ENCODE measurements at regions not wholly inside any gene's neighbourhood (a gene's known extent, or its start where the extent isn't known, plus 50 kb on each side); places are given as distances from the start of the nearest gene placed in this dataset.

DNA sequence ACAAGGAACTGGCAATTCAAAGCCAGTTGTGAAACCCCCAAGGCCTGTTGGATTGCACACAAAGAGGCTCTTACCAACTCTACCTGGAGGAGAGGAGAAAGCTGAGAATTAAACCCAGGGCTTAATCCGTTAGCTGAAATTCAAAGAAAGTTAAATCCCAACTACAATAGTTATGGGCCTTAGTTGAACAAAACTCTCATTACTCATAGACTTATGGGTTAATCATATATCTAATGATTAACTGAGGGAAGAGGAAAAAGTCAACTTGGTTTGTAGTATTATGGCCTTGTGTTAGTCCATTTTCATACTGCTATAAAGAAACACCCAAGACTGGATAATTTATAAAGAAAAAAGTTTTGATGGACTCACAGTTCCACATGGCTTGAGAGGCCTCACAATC, 838.2 kb upstream of the ADGRL2 start:
- Histone ChIP-seq H3K27me3 (ENCODE audit: insufficient read depth, poor library complexity, severe bottlenecking) (no peaks in the 10 kb centered on the region), H3K4me3 (replicated peaks; ENCODE audit: insufficient read depth, low read length) (no peak overlapping the region), H3K27ac (replicated peaks) (no peak overlapping the region)
- TF ChIP-seq, protein P1, sequence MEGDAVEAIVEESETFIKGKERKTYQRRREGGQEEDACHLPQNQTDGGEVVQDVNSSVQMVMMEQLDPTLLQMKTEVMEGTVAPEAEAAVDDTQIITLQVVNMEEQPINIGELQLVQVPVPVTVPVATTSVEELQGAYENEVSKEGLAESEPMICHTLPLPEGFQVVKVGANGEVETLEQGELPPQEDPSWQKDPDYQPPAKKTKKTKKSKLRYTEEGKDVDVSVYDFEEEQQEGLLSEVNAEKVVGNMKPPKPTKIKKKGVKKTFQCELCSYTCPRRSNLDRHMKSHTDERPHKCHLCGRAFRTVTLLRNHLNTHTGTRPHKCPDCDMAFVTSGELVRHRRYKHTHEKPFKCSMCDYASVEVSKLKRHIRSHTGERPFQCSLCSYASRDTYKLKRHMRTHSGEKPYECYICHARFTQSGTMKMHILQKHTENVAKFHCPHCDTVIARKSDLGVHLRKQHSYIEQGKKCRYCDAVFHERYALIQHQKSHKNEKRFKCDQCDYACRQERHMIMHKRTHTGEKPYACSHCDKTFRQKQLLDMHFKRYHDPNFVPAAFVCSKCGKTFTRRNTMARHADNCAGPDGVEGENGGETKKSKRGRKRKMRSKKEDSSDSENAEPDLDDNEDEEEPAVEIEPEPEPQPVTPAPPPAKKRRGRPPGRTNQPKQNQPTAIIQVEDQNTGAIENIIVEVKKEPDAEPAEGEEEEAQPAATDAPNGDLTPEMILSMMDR (IDR thresholded peaks at IDR 0.05; ENCODE audit: insufficient read depth, low read length): no peak
- TF ChIP-seq POLR2AphosphoS5 (IDR thresholded peaks at IDR 0.05; ENCODE audit: low read depth) (no peak), SPI1 (IDR thresholded peaks at IDR 0.05; ENCODE audit: borderline replicate concordance, low read depth) (no peak), GABPA (IDR thresholded peaks at IDR 0.05; ENCODE audit: low read depth) (no peak)
- TF ChIP-seq, protein P2, sequence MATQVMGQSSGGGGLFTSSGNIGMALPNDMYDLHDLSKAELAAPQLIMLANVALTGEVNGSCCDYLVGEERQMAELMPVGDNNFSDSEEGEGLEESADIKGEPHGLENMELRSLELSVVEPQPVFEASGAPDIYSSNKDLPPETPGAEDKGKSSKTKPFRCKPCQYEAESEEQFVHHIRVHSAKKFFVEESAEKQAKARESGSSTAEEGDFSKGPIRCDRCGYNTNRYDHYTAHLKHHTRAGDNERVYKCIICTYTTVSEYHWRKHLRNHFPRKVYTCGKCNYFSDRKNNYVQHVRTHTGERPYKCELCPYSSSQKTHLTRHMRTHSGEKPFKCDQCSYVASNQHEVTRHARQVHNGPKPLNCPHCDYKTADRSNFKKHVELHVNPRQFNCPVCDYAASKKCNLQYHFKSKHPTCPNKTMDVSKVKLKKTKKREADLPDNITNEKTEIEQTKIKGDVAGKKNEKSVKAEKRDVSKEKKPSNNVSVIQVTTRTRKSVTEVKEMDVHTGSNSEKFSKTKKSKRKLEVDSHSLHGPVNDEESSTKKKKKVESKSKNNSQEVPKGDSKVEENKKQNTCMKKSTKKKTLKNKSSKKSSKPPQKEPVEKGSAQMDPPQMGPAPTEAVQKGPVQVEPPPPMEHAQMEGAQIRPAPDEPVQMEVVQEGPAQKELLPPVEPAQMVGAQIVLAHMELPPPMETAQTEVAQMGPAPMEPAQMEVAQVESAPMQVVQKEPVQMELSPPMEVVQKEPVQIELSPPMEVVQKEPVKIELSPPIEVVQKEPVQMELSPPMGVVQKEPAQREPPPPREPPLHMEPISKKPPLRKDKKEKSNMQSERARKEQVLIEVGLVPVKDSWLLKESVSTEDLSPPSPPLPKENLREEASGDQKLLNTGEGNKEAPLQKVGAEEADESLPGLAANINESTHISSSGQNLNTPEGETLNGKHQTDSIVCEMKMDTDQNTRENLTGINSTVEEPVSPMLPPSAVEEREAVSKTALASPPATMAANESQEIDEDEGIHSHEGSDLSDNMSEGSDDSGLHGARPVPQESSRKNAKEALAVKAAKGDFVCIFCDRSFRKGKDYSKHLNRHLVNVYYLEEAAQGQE (IDR thresholded peaks at IDR 0.05; ENCODE audit: insufficient replicate concordance, low read depth): no peak
- DNase-seq (ENCODE audit: low read depth in 1 of 2, low spot score in 1 of 2): no peak

DNA sequence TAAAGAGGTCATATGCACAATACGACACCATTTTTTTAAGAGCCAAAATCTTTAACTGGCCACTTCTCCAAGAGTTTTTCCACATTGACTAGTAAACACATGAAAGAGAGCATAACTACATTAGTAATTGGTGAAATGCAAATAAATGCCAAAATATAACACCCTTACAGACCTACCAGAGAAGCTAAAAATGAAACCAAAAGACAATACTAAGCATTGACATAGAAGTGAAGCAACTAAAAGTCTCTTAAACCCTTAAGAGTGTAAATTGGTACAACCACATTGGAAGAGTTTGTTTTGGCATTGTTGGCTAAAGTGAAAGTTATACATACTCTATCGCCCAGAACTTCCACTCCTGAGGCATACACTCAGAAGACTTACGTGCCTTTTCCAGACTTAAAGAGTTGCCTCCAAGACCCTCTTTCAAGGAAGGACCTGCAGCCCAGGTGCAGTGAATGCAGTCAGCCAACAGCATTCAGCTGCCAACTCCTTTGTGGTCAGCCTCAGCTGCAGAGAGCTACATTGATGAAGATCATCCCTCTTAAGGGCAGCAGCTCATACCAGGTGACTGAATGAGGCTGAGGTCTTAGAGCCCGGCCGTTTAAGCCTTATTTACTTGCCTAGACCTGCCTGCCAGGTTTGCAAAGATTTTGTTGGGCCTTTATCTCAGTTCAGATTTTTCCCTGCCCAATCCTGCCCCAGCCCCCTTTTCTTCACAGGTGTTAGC, 839.1 kb upstream of the ADGRL2 start:
- Histone ChIP-seq H3K4me3 (replicated peaks; ENCODE audit: insufficient read depth, low read length) (no peak overlapping the region), H3K27me3 (ENCODE audit: insufficient read depth, poor library complexity, severe bottlenecking) (no peaks in the 10 kb centered on the region), H3K27ac (replicated peaks) (no peak overlapping the region)
- DNase-seq (ENCODE audit: low read depth in 1 of 2, low spot score in 1 of 2): no peak
- TF ChIP-seq GABPA (IDR thresholded peaks at IDR 0.05; ENCODE audit: low read depth): no peak
- TF ChIP-seq, protein P1 (IDR thresholded peaks at IDR 0.05; ENCODE audit: insufficient read depth, low read length): no peak
- no peak for TF ChIP-seq SPI1 (IDR thresholded peaks at IDR 0.05; ENCODE audit: borderline replicate concordance, low read depth)

DNA sequence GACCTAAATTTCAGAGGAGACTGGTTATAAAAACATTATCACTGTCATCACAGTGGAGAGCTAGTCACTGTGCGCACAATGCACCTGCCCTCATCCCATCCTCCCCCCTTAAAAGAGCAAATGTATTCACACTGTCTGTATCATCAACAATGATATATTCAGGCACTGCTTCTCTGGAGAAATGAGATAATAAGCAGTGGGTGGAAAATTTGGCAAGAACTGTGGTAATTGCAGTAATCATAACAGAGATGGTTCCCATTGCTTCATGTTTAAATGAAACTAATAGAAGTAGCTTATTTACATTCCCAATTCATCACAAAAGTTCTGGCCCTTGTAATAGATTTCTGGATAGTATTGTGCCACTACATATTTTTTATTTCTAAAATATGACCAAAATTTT, 867.4 kb upstream of the ADGRL2 start:
- DNase-seq (ENCODE audit: low read depth in 1 of 2, low spot score in 1 of 2): no peak
- no peaks in the 10 kb centered on the region for H3K27me3 ChIP-seq (ENCODE audit: insufficient read depth, poor library complexity, severe bottlenecking)
- no peak for TF ChIP-seq SPI1 (IDR thresholded peaks at IDR 0.05; ENCODE audit: borderline replicate concordance, low read depth)
- TF ChIP-seq POLR2AphosphoS5 (IDR thresholded peaks at IDR 0.05; ENCODE audit: low read depth): no peak
- TF ChIP-seq, protein P2 (IDR thresholded peaks at IDR 0.05; ENCODE audit: insufficient replicate concordance, low read depth): no peak
- TF ChIP-seq GABPA (IDR thresholded peaks at IDR 0.05; ENCODE audit: low read depth): no peak
- TF ChIP-seq, protein P1 (IDR thresholded peaks at IDR 0.05; ENCODE audit: insufficient read depth, low read length): no peak
- H3K4me3 ChIP-seq (replicated peaks; ENCODE audit: insufficient read depth, low read length): no peak overlapping the region
- no peak overlapping the region for H3K27ac ChIP-seq (replicated peaks)

DNA sequence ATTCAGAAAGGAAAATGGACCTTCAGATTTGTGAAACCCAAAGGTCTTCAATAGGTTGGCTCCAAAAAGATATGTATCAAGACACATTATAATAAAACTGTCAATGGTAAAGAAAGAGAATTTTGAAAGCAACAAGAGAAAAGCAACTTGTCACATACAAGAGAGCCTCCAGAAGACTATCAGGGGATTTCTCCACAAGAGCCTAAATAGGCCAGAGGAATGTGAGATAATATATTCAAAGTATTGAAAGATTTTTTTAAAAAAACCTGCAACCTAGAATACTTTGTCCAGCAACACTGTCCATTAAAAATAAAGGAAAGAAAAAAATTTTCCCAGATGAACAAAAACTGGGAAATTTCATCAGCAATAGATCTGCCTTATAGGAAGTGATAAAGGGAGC, 869.6 kb upstream of the ADGRL2 start:
- no peaks in the 10 kb centered on the region for H3K27me3 ChIP-seq (ENCODE audit: insufficient read depth, poor library complexity, severe bottlenecking)
- DNase-seq (ENCODE audit: low read depth in 1 of 2, low spot score in 1 of 2): no peak
- no peak for TF ChIP-seq GABPA (IDR thresholded peaks at IDR 0.05; ENCODE audit: low read depth)
- TF ChIP-seq, protein P2 (IDR thresholded peaks at IDR 0.05; ENCODE audit: insufficient replicate concordance, low read depth): no peak
- no peak for TF ChIP-seq POLR2AphosphoS5 (IDR thresholded peaks at IDR 0.05; ENCODE audit: low read depth)
- no peak for TF ChIP-seq SPI1 (IDR thresholded peaks at IDR 0.05; ENCODE audit: borderline replicate concordance, low read depth)
- TF ChIP-seq, protein P1 (IDR thresholded peaks at IDR 0.05; ENCODE audit: insufficient read depth, low read length): no peak
- no peak overlapping the region for H3K4me3 ChIP-seq (replicated peaks; ENCODE audit: insufficient read depth, low read length)
- no peak overlapping the region for H3K27ac ChIP-seq (replicated peaks)
